Fibroblast of gingiva (primary cell): ENCODE measurements at regions not wholly inside any gene's neighbourhood (a gene's known extent, or its start where the extent isn't known, plus 50 kb on each side); places are given as distances from the start of the nearest gene placed in this dataset.
"Not testable (repeated sequence)": the region's sequence is repeated elsewhere in the genome, so short reads cannot be mapped to it uniquely, and the experiment has no call there.

Experiments
- DNase-seq: peaks from one replicate; pipeline ENCODE4 v3.0.0-alpha.2; 2011; ENCODE audit warnings: low read depth

DNA sequence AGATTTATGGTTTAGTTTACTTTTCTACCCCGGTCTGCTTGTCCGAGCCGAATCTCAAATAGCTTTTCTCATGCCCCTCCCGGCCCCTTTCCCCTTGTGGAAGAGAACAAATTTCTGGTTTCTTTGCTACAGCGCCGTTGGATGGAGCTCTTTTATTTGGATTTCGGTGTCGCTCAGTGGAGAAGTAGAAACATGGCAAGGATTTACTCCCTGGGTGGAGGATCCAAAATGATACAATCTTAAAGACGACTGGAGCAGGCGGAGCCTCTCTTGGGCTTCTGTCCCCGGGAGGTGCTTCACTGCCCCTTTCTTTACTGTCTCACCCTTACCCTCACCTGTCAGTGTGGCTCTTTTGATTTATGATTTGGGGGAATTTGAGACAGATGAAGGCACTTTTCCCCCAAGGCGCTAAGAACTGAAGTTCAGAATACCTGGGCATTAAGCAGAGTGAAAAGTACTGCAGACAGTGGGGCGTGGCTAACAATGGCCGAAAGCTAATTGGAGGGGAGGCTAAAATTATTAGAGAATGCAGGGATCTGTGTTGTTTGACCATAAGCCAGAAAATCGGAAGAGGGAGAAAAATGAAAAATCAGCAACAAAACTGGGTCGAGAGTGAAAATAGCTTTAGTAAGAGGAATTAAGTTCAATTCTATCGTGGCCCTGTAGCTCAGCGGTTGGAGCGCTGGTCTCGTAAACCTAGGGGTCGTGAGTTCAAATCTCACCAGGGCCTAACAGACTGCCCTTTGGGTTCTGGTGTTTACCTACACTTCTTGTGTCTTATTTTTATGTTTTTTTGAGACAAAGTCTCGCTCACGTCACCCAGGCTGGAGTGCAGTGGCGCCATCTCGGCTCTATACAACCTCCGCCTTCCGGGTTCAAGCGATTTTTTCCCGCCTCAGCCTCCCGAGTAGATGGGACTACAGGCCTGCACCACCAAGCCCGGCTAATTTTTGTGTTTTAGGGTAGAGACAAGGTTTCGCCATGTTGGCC, 145.1 kb upstream of the ZNF184 start:
- peak; percentile 54 for DNase-seq

DNA sequence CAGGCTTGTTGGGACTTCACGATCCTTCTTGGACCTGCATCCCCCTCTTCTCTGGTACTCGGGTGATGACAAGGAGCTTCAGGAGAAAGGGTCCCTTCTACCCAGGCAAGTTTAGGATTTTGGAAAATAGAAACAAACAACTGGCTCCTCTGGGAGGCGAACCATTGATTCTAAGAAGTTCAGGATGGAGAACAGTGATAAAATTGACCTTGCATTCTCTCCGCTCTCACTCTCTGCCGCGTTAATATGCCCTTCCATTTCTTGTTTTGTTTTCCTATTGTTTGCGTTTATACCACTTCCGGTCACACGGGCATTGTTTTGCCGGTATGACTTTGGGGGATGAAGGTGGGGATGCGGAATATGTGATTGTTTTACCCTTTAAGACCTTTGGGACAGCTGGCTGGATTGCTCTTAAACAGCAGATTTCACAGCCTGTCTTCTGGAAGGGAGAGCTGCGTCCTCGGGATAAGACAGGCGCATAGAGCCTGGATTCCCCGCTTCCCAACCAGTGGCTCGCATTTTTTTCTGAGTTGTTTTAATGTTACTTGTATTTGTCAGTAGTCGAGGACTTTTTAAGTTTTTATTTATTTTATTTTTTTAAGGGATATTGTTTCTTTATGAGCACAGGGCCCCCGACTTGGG, 144.3 kb upstream of the ZNF184 start:
- peak; percentile 21 for DNase-seq

DNA sequence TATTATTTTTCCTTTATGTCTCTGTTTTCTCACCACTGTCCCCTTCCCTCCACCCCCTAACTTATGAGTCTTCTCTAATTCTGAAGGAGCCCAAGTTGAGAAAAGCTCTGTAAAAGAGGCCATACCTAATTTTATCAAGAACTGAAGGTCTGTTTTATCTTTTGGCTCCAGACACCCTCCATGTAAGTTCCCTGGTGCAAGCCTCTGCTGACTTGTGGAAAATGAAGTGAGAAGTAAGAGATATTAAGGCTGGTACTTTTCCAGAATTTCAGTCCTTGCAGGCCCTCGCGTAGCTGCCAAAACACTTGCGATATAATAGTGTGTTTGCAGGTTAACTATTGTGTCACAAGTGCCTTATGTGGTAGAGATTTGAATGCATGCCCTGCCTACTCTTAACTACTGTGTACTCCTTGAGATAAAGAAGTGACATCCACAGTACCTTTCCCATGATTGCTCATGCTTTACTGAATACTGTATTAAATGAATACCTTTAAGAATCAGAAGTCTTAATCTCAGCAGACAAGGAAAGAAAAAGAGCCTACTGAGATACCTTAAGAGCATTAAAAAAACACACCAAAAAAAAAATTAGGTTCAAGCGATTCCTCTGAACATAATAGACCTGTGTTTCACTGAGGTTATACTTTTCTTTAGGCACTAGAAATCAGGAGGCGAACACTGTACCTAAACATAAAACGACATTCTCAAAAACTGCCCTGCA, 143.6 kb upstream of the ZNF184 start:
- no peak for DNase-seq

DNA sequence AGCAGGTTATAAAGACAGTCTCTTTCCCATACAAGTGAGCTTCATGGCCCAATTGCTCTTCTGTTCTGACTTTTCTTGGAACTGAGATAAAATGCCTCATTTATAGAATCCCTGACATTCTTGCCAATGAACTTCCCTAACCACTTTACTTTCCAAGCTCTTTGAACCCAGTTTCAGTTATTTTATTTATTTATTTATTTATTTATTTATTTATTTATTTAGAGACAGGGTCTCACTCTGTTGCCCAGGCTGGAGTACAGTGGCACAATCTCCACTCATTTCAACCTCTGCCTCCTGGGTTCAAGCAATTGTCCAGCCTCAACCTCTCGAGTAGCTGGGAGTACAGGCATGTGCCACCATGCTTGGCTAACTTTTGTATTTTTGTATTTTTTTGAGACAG, 138.5 kb upstream of the ZNF184 start:
- DNase-seq: no peak

DNA sequence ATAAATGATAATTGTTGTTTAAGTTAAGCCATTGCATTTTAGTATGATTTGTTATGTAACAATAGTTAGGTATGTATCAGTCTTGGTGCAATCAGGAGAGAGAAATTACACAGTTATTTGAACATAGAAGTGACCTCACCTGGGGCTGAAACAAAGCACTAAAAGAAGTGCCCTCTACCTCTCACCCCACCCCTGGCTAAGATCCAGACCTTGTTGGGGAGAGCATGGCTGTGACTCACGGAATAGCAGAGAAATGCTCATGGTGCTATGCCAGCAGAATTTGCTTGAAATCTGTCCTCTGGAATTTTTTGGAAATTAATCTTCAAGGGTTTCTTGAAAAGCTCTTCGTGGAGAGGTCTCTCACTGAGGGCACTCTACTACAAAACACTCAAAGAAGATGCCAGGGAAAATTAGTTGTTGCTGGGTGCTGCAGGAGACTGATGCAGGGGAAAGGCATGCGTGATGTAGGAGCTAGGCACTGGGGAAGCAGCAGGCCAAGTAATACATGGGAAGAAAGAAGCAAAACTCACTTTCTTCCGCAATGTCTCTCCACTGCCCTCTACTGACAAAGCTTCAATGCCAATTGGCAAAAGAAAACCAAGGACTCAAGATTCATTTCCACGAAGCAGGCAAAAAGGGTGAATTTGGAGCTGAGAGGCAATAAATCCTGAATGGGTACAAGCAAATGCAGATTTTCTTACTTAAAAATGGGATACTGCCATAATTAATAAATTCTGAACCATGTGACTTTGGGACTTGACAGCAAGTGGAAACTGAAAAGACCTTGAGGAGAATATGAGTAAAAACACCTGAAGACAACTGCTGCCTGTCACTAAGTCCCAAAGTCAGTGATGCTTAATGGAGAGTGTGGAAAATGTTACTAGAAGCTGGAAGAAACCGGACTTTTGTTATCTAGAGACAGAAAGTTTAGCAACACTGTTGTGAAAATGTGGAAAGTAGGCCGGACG, 136.3 kb upstream of the ZNF184 start:
- peak; percentile 64 for DNase-seq

DNA sequence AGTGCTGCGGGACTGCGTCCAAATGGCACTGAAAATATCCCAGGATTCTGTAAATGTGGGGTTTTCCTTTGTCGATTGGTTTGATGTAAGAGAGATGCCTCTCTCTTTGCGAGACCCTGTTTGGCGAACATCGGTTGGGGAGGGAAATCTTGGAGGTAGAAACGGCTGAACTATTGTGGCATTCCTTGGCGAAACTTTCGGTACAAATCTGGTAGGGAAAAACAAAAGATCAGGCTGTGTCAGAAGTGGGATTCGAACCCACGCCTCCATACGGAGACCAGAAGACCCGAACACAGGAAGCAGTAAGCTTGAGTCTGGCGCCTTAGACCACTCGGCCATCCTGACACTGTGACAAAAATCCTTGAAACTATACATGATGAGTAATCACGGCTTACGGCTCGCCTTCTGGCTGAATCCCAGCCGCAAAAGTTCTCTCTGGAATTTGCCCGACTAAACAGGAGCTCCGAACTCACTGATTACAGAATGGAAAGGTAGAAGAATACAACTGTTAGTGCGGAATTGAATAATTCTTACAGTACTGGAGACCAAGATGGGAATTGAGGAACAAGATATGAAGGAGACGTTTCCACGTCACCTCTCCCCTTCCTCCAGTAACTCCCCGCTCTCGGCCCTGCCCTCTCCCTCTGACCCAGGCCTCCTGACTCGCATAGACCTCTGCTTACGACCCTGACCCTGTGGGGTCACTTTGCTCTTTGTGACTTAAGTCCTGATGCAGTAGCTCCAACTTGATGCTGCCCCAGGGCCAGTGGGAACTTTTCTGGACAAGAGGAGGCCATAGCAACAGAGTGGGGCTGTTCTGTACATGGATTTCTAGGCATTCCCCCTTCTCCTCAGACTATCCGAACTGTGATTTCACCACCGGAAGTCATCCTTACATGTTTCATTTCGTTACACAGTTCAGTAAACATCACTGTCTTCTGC, 132.8 kb upstream of the ZNF184 start:
- peak; percentile 78 for DNase-seq

DNA sequence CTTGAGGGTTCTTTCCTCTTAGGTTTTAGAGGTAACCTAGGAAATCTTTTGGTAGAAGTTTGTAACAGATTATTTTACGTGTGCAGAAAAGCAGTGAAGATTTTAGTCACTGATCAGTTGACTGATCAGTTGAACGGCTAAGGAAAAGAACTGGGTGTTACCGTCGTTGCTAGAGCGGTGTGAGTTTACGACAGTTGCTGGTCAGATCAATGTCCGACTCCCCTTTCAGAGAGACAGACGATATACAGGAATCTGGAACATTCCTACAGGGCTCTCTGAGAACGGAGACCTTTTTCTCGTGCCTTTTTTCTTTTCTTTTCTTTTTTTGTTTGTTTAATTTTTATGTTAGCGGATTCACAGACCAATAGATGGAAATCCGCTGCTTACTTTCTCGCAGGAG, 132.1 kb upstream of the ZNF184 start:
- no peak for DNase-seq

DNA sequence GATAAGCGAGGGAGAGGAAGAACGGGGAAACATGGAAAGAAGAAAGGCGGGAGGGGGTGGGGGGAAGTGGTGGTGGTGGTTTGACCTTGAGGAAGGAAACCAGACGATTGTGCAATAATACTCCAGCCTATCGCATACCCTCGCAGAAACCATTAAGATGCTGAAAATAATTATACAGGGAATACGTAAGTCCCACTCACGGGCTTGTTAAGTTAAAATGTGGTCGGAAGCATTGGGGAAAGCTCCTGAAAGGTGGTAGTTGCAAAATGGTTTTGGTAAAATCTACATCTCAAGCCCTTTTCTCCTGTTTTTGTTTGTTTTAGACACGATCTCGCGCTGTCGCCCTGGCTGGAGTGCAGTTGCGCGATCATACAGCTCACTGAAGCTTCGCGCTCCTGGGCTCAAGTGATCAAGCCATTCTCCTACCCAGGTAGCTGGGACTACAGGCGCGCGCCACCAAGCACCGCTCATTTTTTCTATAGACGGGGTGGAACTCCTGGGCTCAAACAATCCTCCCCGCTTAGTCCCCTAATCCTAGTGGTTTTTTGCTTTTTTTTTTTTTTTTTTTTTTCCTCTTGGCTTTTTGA, 128.9 kb upstream of the ZNF184 start:
- DNase-seq: no peak

DNA sequence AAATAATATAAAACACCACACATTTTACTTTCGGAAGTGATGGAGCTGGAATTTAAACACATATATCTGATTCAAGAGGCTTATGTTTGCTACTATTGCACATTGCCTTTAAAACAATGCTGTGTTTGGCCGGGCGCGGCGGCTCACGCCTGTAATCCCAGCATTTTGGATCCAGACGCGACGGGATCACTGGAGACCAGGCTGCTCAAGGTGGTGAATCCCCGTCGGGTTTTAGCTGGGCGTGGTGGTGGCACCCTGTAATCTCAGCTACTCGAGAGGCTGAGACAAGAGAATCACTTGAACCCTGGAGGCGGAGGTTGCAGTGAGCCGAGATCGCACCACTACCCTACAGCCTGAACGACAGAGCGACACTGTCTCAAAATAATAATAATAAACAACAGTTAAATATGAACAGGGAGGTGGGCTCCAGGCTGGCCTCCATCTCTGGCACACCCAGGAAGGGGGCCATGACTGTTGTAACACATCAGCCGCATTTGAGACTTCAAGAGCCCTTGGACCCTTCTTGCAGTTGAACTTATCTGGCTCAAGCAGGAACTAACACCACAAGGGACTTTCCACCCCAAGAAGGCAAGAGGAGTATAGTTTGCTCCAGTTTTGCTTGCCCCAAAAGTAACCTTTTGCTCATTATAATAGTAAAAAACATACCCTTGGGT, 127.1 kb upstream of the ZNF184 start:
- no peak for DNase-seq

DNA sequence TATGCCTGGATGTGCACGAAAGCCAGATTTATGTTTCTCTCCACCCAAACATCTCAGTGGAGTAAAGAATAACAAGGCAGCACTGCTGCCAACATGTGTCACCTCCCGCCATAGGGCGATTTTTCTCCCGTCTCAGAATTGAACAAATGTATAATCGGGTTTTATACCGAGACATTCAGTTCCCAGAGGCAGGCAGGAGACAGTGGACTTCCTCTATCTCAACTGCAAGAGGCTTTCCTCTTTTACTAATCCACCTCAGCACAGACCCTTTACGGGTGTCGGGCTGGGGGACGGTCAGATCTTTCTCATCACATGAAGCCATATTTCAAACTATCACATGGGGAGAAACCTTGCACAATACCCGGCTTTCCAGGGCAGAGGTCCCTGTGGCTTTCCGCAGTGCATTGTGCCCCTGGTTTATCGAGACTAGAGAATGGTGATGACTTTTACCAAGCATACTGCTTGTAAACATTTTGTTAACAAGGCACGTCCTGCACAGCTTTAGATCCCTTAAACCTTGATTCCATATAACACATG, 124.2 kb upstream of the ZNF184 start:
- not testable (repeated sequence) for DNase-seq

DNA sequence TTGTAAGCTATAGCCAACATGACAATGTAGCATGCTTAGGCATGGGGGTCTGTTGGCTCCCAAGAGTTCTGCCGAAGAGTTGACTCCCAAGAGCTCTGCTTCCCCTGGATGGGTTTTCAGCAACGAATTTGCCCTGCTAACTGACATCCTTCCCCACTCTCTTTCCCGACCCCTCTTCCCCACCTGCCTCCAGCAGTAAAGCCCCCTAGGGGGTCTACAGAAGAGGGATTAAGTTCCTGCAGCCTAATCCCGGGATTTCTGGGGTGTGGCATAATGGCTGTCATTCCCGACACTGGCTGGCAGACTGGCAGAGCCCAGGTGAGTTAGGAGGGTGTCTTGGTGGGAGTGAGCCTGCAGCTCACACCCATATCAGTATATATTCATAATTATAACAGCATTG, 121.0 kb upstream of the ZNF184 start:
- DNase-seq: no peak

DNA sequence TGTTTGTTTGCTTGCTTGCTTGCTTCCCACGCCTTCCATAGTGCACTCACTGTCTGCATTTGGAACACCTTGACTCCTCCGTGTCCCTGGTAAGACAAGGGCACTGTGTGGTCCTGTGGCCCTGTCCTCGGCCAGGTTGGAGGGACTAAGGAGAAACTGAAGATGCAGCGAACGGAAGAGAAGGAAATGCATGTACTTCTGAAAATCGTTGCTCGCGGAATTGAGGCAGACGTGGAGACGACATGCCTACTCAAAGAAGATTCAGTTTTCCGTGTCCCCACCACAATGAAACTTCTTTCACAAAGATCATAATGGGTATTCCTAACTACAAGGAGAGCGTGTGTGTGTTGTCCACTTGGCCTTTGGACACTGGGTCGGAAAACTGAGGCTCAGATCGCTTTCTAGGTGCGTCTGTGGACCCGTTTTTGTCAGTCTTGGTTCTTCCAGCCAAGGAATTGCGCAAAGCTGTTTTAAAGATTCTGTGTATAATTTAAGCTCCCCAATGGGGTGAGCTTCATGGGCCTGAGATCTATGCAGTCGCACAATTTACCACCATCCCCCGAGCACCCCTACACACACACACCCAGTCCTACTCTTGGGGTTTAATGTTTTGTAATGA, 120.4 kb upstream of the ZNF184 start:
- DNase-seq: no peak

DNA sequence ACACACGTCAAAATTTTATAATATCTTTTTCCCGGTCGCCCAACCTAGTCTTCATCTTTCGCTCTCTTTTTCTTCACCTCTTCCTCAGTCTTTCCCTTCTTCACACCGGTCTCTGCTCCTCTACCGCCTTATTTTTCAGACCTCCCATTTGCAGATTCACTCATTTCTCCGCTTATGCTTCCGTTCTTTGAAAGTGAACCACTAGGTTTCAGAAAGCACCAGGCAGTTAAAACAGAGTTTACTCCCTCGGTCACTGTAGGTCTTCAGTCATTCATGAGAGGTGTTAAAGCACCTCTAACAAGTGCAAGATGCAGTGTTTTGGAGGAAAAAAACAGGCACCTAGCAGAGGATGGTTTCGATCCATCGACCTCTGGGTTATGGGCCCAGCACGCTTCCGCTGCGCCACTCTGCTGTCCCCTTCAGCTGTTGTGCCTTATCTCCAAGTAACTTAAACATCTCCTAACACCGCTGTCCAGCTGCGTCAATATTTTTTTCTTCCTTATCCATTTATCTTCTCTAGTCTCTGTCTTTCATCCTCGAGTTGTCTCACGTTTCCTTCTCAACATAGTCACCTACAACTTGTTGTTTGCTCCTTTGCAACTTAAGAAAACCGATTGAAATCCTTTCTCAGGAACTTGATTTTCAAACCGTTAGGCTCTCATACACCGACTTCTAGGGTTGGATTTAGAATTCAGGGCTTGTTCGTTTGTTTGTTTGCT, 119.7 kb upstream of the ZNF184 start:
- peak; percentile 64 for DNase-seq

DNA sequence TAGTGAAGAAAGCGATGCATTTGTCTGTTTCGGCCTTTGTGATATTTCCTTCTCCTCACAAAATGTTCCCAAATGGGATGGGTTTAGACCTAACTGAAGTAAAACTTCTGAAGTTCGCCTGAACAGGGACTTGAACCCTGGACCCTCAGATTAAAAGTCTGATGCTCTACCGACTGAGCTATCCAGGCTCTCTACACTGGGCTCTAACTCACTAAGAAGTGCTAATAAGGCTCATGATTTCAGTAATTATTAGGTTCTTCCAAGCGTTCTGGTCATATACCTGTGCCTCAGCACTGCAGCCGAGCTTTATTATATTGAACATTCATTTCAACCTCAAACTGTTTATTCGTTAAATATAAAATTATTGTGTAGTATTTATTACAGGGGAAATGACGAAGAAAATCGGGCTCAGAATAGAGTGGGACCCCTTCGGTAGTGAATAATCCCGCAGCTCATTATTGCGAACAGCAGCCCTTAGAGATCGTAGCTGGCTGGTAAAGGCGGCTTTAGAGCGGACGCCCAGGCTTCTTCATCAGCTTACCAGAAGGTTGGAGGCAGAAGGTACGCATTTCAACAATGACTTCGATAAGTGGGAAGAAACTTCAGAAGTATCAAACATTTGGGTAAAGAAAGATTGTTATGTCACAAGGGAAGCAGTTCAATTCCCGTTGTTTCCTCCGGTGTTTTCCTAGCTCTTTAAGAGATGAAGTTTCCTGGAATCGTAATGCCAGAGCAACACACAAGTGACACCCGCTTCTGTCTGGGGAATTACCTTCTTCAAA, 119.0 kb upstream of the ZNF184 start:
- DNase-seq: peak; percentile 46

DNA sequence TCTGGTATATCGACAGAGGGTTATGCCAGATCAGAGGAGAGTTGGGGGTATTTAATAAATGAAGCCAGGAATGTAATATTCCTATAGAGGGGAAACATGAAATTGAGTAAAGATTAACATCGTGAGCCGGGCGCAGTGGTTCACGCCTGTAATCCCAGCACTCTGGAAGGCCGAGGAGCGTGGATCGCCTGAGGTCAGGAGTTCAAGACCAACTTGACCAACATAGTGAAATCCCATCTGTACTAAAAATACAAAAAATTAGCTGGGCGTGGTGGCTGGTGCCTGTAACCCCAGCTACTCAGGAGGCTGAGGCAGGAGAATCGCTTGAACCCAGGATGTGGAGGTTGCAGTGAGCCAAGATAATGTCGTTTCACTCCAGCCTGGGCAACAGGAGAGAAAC, 112.4 kb upstream of the ZNF184 start:
- DNase-seq: not testable (repeated sequence)

DNA sequence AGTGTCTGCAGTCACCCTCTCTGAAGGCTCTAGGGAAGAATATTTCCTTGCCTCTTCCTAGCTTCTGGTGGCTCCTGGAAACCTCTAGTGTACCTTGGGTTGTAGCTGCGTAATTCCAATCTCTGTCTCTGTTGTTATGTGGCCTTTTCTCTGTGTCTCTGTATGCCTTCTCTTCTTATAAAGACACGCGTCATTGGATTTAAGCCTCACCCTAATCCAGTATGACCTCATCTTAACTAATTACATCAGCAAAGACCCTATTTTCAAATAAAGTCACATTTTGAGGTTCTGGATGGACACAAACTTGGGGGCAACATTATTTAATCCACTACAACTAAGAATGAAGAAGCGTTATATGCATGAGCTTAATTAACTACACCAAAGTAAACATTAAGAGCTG, 111.4 kb upstream of the ZNF184 start:
- DNase-seq: no peak
